ENCODE measurements at regions not wholly inside any gene's neighbourhood (a gene's known extent, or its start where the extent isn't known, plus 50 kb on each side); places are given as distances from the start of the nearest gene placed in this dataset.
"Not testable (repeated sequence)": the region's sequence is repeated elsewhere in the genome, so short reads cannot be mapped to it uniquely, and the experiment has no call there.

GRCh38 chr6:134415656-134416055, 97.7 kb upstream of the SGK1 start:
- no peak for DNase-seq

- DNase-seq = no peak
Observed at GRCh38 chr6:134415194-134415593, 97.3 kb upstream of the SGK1 start.

- no peak for DNase-seq
Observed at GRCh38 chr6:134414793-134415192, 96.9 kb upstream of the SGK1 start.

GRCh38 chr6:134413241-134413643, 95.3 kb upstream of the SGK1 start:
- no peak for DNase-seq

- no peak for DNase-seq
Observed at GRCh38 chr6:134410541-134410940, 92.6 kb upstream of the SGK1 start.

GRCh38 chr6:134407791-134408190, 89.9 kb upstream of the SGK1 start:
- DNase-seq = no peak

GRCh38 chr6:134406311-134406710, 88.4 kb upstream of the SGK1 start:
- no peak for DNase-seq

- no peak for DNase-seq
Observed at GRCh38 chr6:134405386-134406087, 87.6 kb upstream of the SGK1 start.

GRCh38 chr6:134403312-134403711, 85.4 kb upstream of the SGK1 start:
- not testable (repeated sequence) for DNase-seq

GRCh38 chr6:134402372-134402984, 84.6 kb upstream of the SGK1 start:
- no peak for DNase-seq

- no peak for DNase-seq
Observed at GRCh38 chr6:134400941-134401340, 83.0 kb upstream of the SGK1 start.

- DNase-seq = no peak
Observed at GRCh38 chr6:134398453-134398852, 80.5 kb upstream of the SGK1 start.

GRCh38 chr6:134397676-134398075, 79.8 kb upstream of the SGK1 start:
- DNase-seq = no peak

GRCh38 chr6:134394905-134395304, 77.0 kb upstream of the SGK1 start:
- DNase-seq = no peak

GRCh38 chr6:134394208-134394607, 76.3 kb upstream of the SGK1 start:
- DNase-seq = no peak

- no peak for DNase-seq
Observed at GRCh38 chr6:134391205-134391604, 73.3 kb upstream of the SGK1 start.

GRCh38 chr6:134389658-134390057, 71.7 kb upstream of the SGK1 start:
- DNase-seq = no peak

GRCh38 chr6:134389129-134389528, 71.2 kb upstream of the SGK1 start:
- no peak for DNase-seq

GRCh38 chr6:134386482-134386881, 68.6 kb upstream of the SGK1 start:
- DNase-seq = not testable (repeated sequence)

- DNase-seq = no peak
Observed at GRCh38 chr6:134381959-134382358, 64.0 kb upstream of the SGK1 start.

GRCh38 chr6:134379599-134379998, 61.7 kb upstream of the SGK1 start:
- DNase-seq = peak; percentile 70

- DNase-seq = peak; percentile 94
Observed at GRCh38 chr6:134379076-134379475, 61.2 kb upstream of the SGK1 start.

GRCh38 chr6:134378426-134378825, 60.5 kb upstream of the SGK1 start:
- no peak for DNase-seq

- DNase-seq = no peak
Observed at GRCh38 chr6:134376785-134377184, 58.9 kb upstream of the SGK1 start.

- no peak for DNase-seq
Observed at GRCh38 chr6:134375220-134375580, 57.3 kb upstream of the SGK1 start.
